ENCODE measurements at regions not wholly inside any gene's neighbourhood (a gene's known extent, or its start where the extent isn't known, plus 50 kb on each side); places are given as distances from the start of the nearest gene placed in this dataset.

GRCh38 chr1:116826818-116827606 is 72.8 kb downstream of the CD2 start:
- Histone ChIP-seq H3K4me3 (ENCODE audit: low read length) (no peak overlapping the region), H3F3A (ENCODE audit: low read length, unreplicated experiment) (no peaks in the 10 kb centered on the region), H3K9me2 (replicated peaks; ENCODE audit: low read length) (no peaks in the 10 kb centered on the region), H4K20me1 (ENCODE audit: low read length) (no peaks in the 10 kb centered on the region), H2AFZ (ENCODE audit: low read length) (peak overlapping the region; percentile 23), H3K4me2 (ENCODE audit: low read length) (no peak overlapping the region), H3K4me1 (ENCODE audit: insufficient read depth, low read length) (peaks cover 8% of the 10 kb centered on the region), H3K27me3 (ENCODE audit: low read length) (0 out of 2 replicates have a peak, but pooled peaks cover 2% of the 10 kb centered on the region), H3K27ac (ENCODE audit: low read length) (no peak overlapping the region), H3K9ac (ENCODE audit: low read length) (no peak overlapping the region), H3K9me3 (ENCODE audit: low read length) (no peaks in the 10 kb centered on the region), H3K79me2 (ENCODE audit: low read length) (no peaks in the 10 kb centered on the region), H3K36me3 (ENCODE audit: low read depth, low read length) (no peaks in the 10 kb centered on the region)
- peak; percentile 58 for ATAC-seq
- no TSS peak for BruUV-seq (replicated peaks)
- no peak for TF ChIP-seq EZH2 (IDR thresholded peaks at IDR 0.05; ENCODE audit: low read length, unreplicated experiment)
- no peak for TF ChIP-seq EZH2phosphoT487 (IDR thresholded peaks at IDR 0.05; ENCODE audit: borderline replicate concordance, low read length)
- no peak for TF ChIP-seq CTCF (conservative IDR thresholded peaks at IDR 0.05; ENCODE audit: low read depth, low read length)
- peak; percentile 65 for DNase-seq
- ChIA-PET POLR2A (ENCODE audit: unreplicated experiment) (no interaction called here), CTCF (no interaction called here)
- intact Hi-C loops (cut with micrococcal nuclease), result no loop called here

- Histone ChIP-seq H3K27me3 (ENCODE audit: low read length) (0 out of 2 replicates have a peak, but pooled peaks cover 3% of the 10 kb centered on the region), H3K4me1 (ENCODE audit: insufficient read depth, low read length) (peaks cover 8% of the 10 kb centered on the region), H2AFZ (ENCODE audit: low read length) (peak overlapping the region; percentile 23; the same call in 1 of the 2 replicates), H3K9me2 (replicated peaks; ENCODE audit: low read length) (no peaks in the 10 kb centered on the region), H3F3A (ENCODE audit: low read length, unreplicated experiment) (no peaks in the 10 kb centered on the region), H3K79me2 (ENCODE audit: low read length) (no peaks in the 10 kb centered on the region), H3K9me3 (ENCODE audit: low read length) (no peaks in the 10 kb centered on the region), H3K27ac (ENCODE audit: low read length) (no peak overlapping the region), H3K4me3 (ENCODE audit: low read length) (no peak overlapping the region), H3K4me2 (ENCODE audit: low read length) (no peak overlapping the region), H3K9ac (ENCODE audit: low read length) (no peak overlapping the region), H4K20me1 (ENCODE audit: low read length) (no peaks in the 10 kb centered on the region), H3K36me3 (ENCODE audit: low read depth, low read length) (no peaks in the 10 kb centered on the region)
- ChIA-PET CTCF (no interaction called here), POLR2A (ENCODE audit: unreplicated experiment) (no interaction called here)
- TF ChIP-seq CTCF (conservative IDR thresholded peaks at IDR 0.05; ENCODE audit: low read depth, low read length) (no peak), EZH2 (IDR thresholded peaks at IDR 0.05; ENCODE audit: low read length, unreplicated experiment) (no peak), EZH2phosphoT487 (IDR thresholded peaks at IDR 0.05; ENCODE audit: borderline replicate concordance, low read length) (no peak)
- no TSS peak for BruUV-seq (replicated peaks)
- ATAC-seq (no peak), DNase-seq (no peak)
- intact Hi-C loops (cut with micrococcal nuclease), result no loop called here
Observed at GRCh38 chr1:116827607-116828105, 73.4 kb downstream of the CD2 start.

GRCh38 chr1:116832308-116832931 is 77.3 kb upstream of the PTGFRN start:
- no peak for TF ChIP-seq CTCF (conservative IDR thresholded peaks at IDR 0.05; ENCODE audit: low read depth, low read length)
- no peak for TF ChIP-seq EZH2 (IDR thresholded peaks at IDR 0.05; ENCODE audit: low read length, unreplicated experiment)
- no peak for TF ChIP-seq EZH2phosphoT487 (IDR thresholded peaks at IDR 0.05; ENCODE audit: borderline replicate concordance, low read length)
- no TSS peak for BruUV-seq (replicated peaks)
- POLR2A ChIA-PET (ENCODE audit: unreplicated experiment), result no interaction called here

More at GRCh38 chr1:116832308-116832931, 77.3 kb upstream of the PTGFRN start:
- no peaks in the 10 kb centered on the region for H3K9me2 ChIP-seq (replicated peaks; ENCODE audit: low read length)
- no peak overlapping the region for H3K4me2 ChIP-seq (ENCODE audit: low read length)
- H4K20me1 ChIP-seq (ENCODE audit: low read length), result no peaks in the 10 kb centered on the region
- no peak overlapping the region for H3K4me3 ChIP-seq (ENCODE audit: low read length)
- CTCF ChIA-PET, result no interaction called here
- no peaks in the 10 kb centered on the region for H3K36me3 ChIP-seq (ENCODE audit: low read depth, low read length)
- no peaks in the 10 kb centered on the region for H3F3A ChIP-seq (ENCODE audit: low read length, unreplicated experiment)
- no peaks in the 10 kb centered on the region for H3K9me3 ChIP-seq (ENCODE audit: low read length)
- H3K79me2 ChIP-seq (ENCODE audit: low read length), result no peaks in the 10 kb centered on the region
- peaks cover 1% of the 10 kb centered on the region; the same call in 1 of the 2 replicates for H3K4me1 ChIP-seq (ENCODE audit: insufficient read depth, low read length)
- no peak overlapping the region for H3K27ac ChIP-seq (ENCODE audit: low read length)
- H2AFZ ChIP-seq (ENCODE audit: low read length), result no peak overlapping the region
- no peak for DNase-seq
- H3K9ac ChIP-seq (ENCODE audit: low read length), result no peak overlapping the region
- intact Hi-C loops (cut with micrococcal nuclease), result no loop called here
- H3K27me3 ChIP-seq (ENCODE audit: low read length), result 0 out of 2 replicates have a peak, but pooled peaks cover 3% of the 10 kb centered on the region
- ATAC-seq, result no peak

Data from PC-3 (cell line).